Cardiac septum (tissue), 1 donor: ENCODE measurements at regions not wholly inside any gene's neighbourhood (a gene's known extent, or its start where the extent isn't known, plus 50 kb on each side); places are given as distances from the start of the nearest gene placed in this dataset.
"Not testable (repeated sequence)": the region's sequence is repeated elsewhere in the genome, so short reads cannot be mapped to it uniquely, and the experiment has no call there.

Experiments
- DNase-seq: peaks from one replicate; pipeline ENCODE4 v3.0.0-alpha.2; 2020; ENCODE audit warnings: low spot score
- intact Hi-C: fragments of 100-400 bp; cut with DNase I; formaldehyde crosslinking; loops from one replicate; pipeline ENCODE4 v1.14.0; 2022
- donor health status: DM: no; HTN: no; CAD: no.

- no peak for DNase-seq
- intact Hi-C loops = no loop called here
Observed at GRCh38 chr7:7018290-7018689, 164.1 kb upstream of the C1GALT1 start.

DNA sequence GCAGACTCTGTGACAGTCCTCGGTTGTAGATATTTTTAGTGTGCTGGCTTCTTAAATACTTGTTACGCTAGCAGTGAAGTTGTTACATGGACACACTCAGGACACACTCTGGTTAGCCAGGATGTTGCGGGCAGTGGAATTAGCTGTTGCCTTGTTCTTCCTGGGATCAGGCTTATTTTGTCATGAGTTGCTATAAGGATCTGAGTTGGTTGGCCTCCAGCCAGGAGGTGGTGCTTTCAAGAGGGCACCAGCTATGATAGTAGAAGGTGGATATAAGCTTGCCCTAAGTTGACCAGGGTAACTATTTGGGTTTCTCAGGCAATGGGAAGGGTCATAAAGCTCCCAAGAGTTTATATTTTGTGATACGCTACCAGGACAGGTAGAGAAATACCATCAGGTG, 150.1 kb upstream of the C1GALT1 start:
- no peak for DNase-seq
- intact Hi-C loops = no loop called here

GRCh38 chr7:7035851-7036250, 146.5 kb upstream of the C1GALT1 start:
- DNase-seq = no peak
- intact Hi-C loops = no loop called here

GRCh38 chr7:7042286-7042893, 140.0 kb upstream of the C1GALT1 start:
- intact Hi-C loops, DNase-seq: not testable (repeated sequence)

GRCh38 chr7:7044806-7045205, 137.5 kb upstream of the C1GALT1 start:
- DNase-seq = no peak
- intact Hi-C loops = no loop called here

GRCh38 chr7:7048213-7048612, 134.1 kb upstream of the C1GALT1 start:
- intact Hi-C loops = no loop called here
- DNase-seq = no peak

DNA sequence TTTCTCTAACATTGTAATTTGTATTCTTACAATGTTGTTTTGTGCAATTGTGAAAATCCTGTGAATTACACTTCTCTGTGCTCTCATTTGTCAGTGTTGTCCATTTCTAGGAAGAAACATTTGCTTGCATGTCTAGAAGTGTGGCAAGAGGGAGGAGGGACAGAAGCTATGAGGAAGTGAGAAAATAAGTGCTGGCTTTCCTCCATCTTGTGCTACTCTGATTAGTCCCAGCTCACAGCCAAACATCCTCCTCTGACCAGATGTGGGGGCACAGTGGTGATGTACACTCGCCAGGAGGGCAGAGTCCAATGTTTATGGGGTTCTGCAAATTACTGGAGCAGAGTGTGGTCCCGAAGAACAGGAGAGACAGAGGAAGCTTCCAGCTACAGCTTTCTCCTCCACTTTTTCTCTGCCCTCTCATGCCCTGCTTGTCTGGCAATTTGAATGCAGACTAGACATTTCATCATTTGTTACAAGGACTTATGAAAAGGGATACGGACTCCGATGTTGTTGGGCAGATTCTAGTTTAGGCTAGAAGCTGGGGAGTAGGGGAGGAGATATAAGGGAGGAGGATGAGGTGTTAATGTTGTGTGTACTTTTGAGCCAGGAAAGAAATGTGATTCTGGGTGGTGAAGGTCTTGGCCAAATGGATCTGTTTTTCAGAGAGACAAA, 131.0 kb upstream of the C1GALT1 start:
- DNase-seq = no peak
- intact Hi-C loops = no loop called here

DNA sequence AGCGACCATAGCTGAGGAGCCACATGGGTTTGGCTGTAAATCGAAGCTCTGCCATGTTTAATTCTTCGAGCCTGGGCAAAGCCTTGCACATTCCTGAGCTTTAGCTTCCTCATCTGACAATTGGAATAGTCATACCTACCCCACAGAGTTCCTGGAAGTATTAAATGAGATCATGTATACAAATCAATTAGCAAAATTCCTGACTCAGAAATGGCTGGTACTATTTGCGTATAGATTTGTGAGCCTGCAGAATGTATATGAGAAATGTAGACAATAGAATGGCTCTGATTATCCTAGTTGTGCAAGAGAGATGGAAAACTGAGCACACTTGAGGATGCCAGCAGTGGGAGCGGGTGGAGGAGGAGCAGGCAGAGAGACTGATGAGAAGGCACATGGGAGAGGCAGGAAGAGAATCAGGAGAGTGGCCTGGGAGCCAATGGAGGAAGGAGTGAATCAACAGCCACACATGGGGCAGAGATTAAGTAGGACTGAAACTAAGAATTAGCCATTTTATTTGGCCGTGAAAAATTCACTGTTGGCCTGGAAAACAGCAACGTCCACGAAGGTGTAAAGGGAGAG, 128.0 kb upstream of the C1GALT1 start:
- intact Hi-C loops = no loop called here
- DNase-seq = no peak

GRCh38 chr7:7060828-7061599, 121.3 kb upstream of the C1GALT1 start:
- intact Hi-C loops = no loop called here
- DNase-seq = no peak

DNA sequence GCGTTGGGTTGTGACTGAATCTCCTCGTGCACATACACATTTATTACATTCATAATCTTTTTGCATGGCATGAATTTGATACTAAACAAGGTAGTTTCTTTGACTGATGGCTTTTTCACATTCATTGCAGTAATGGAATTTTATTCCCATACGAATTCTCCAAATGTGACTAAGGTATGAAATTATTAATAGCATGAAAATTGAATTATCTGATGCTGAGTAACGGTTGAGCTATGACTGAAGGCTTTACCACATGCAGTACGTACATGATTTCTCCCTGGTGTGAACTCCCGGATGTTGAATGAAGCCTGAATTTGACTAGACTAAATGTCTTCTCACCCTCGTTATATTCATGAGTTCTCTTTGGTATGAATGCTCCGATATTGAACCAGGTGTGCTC, 104.4 kb upstream of the C1GALT1 start:
- intact Hi-C loops = no loop called here
- DNase-seq = no peak

GRCh38 chr7:7080802-7081201, 101.5 kb upstream of the C1GALT1 start:
- no peak for DNase-seq
- intact Hi-C loops = no loop called here

DNA sequence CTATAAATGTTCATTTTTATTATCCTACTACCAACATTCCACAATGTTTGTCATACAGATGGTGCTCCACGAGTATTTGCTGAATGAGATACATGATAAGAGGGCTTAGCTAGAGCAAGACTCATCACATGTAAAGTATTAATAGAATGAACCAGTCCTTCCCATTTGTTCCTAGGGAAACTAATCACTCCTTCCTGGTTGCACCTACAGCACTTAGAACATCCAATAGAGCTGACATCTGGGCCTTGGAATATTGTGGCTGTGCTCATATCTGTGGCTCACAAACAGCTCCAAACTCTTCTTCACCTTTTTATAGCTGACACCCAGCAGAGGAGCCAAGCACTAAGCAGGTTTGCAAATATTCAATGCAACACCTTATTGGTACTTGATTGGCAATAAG, 91.9 kb upstream of the C1GALT1 start:
- DNase-seq = no peak
- intact Hi-C loops = no loop called here

GRCh38 chr7:7098280-7098818, 84.0 kb upstream of the C1GALT1 start:
- intact Hi-C loops = no loop called here
- DNase-seq = no peak

- intact Hi-C loops = loop anchor here (5.0 to 10.0 kb wide), 2 partner anchors 83 to 325 kb away; partner anchors contain the start of gene C1GALT1
- DNase-seq = peak; percentile 81
Observed at GRCh38 chr7:7099584-7100014, 82.7 kb upstream of the C1GALT1 start.

GRCh38 chr7:7100432-7100849, 81.9 kb upstream of the C1GALT1 start:
- no peak for DNase-seq
- intact Hi-C loops = loop anchor here (5.0 to 10.0 kb wide), 2 partner anchors 82 to 324 kb away; partner anchors contain the start of gene C1GALT1

- intact Hi-C loops = loop anchor here (2.0 to 10.0 kb wide), 3 partner anchors 79 to 438 kb away; partner anchors contain the start of gene C1GALT1
- no peak for DNase-seq
Observed at GRCh38 chr7:7102906-7103305, 79.4 kb upstream of the C1GALT1 start.

- intact Hi-C loops = loop anchor here (2.0 to 10.0 kb wide), 3 partner anchors 79 to 437 kb away; partner anchors contain the start of gene C1GALT1
- DNase-seq = no peak
Observed at GRCh38 chr7:7103343-7104313, 78.7 kb upstream of the C1GALT1 start.

- intact Hi-C loops = loop anchor here (5.0 to 10.0 kb wide), 2 partner anchors 78 to 320 kb away; partner anchors contain the start of gene C1GALT1
- DNase-seq = no peak
Observed at GRCh38 chr7:7104314-7104698, 78.0 kb upstream of the C1GALT1 start.

DNA sequence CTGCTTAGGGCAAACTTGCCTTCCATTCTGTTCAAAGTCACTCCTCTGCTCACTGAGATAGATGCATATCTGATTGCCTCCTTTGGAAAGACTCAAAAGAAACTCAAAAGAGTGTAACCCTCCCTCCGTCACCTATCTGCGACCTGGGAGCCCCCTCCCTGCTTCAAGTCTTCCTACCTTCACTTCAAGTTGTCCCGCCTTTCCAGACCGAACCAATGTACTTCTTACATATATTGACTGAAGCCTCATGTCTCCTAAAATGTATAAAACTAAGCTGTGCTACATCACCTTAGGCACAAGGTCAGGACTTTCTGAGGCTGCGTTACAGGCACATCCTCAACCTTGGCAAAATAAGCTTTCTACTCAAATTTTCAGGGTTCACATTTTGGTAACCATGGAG, 77.4 kb upstream of the C1GALT1 start:
- intact Hi-C loops = loop anchor here (5.0 to 10.0 kb wide), 2 partner anchors 77 to 320 kb away; partner anchors contain the start of gene C1GALT1
- DNase-seq = no peak
